AG09319 (cell line): ENCODE measurements at regions not wholly inside any gene's neighbourhood (a gene's known extent, or its start where the extent isn't known, plus 50 kb on each side); places are given as distances from the start of the nearest gene placed in this dataset.

Experiments used
- DNase-seq: peaks from one replicate; pipeline ENCODE4 v3.0.0-alpha.2; 2010; ENCODE audit warnings: low read depth; ENCODE audit errors: extremely low read depth
- CTCF ChIP-seq: IDR thresholded peaks from 2 replicates; pipeline ENCODE4 v1.5.1; 2011; ENCODE audit warnings: low read depth, mild to moderate bottlenecking, inconsistent platforms, low read length, moderate library complexity

- DNase-seq, result no peak
- TF ChIP-seq CTCF, result no peak
Measured at GRCh38 chr11:38266691-38267090, 1668.7 kb upstream of the RAG2 start.

GRCh38 chr11:38256436-38256835 lies 1658.4 kb upstream of the RAG2 start:
- TF ChIP-seq CTCF, result no peak
- DNase-seq, result no peak

DNA sequence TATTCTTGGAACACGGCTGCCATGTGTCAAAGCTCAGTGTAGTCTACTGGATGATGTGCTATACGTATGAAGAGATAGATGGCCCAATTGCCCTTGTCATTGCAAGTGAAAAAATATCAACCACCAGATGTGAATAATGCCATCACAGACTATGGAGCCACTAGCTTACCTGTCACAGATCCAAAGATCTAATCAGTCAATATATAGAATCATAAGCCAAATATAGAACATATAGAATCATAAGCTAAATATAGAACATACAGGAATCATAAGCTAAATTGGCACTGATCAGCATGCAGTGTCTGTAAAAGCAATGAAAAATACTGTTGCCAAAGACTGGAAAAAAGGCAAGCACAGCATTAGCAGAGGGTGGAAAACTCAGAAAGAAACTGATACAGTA lies 1656.9 kb upstream of the RAG2 start:
- no peak for TF ChIP-seq CTCF
- DNase-seq, result no peak

GRCh38 chr11:38252620-38253019 lies 1654.6 kb upstream of the RAG2 start:
- no peak for DNase-seq
- no peak for TF ChIP-seq CTCF

DNA sequence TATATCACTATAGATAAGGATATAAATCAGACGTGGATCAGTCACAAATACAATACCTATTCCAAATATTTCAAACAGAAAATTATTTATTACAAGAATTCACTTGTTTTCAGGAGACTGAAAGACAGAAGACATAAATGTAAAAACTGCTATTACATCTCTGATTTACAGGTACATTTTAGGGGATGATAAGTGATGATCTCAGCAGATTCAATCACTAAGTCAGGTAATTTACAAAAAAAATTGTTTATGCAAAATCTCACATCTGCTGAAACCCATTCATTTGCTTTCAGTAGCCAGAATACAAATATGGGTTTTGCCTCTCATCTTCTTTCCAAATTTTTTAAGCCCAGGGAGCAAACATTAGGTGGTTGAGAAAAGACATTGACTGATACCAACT lies 1648.4 kb upstream of the RAG2 start:
- no peak for DNase-seq
- no peak for TF ChIP-seq CTCF

GRCh38 chr11:38226684-38227083 lies 1628.6 kb upstream of the RAG2 start:
- TF ChIP-seq CTCF, result no peak
- no peak for DNase-seq

DNA sequence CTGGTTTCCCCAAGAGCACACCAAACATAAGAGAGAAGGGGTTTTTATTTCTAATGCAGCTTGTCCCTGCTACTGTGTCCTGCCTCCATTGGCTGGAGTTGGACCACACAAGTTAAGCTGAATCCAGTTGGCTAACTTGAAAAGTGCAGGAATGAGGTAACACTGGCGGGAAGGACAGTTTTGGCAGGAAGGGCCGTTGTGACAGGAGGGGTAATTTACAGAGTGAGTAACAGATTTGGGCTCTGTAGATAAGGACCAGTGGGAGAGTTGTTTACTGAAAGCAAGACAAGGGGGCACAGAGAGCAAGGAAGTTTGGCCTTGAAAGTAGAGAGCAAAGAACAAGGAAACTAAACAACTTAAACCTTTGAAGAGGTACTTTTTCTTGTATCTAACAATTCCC lies 1623.3 kb upstream of the RAG2 start:
- TF ChIP-seq CTCF, result no peak
- DNase-seq, result no peak

DNA sequence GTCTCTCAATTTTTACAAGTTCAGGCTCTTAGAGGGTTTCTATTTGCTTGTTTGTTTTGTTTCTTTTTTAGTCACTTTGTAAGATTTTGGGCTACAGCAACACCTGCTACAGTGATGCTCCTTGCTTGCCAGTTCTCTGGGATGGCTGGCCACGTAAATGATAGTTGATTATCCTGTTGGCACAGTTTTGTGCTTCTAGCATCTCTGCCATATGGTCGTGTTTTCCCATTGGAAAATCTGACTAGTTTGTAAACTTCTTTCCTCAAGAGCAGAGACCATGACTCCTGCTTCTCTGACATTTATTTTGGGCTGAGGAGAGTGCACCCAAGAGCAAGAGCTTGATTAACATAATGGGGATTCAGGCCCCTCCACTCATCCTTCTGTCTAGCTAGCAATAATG lies 1621.6 kb upstream of the RAG2 start:
- DNase-seq, result no peak
- no peak for TF ChIP-seq CTCF
